GM18511 (cell line): ENCODE measurements at regions not wholly inside any gene's neighbourhood (a gene's known extent, or its start where the extent isn't known, plus 50 kb on each side); places are given as distances from the start of the nearest gene placed in this dataset.
"Not testable (repeated sequence)": the region's sequence is repeated elsewhere in the genome, so short reads cannot be mapped to it uniquely, and the experiment has no call there.

Source experiments
- ATAC-seq: cut with Tn5 transposase; IDR thresholded peaks from one replicate; pipeline ENCODE4 v1.9.1; 2021; ENCODE audit warnings: mild to moderate bottlenecking, moderate library complexity; ENCODE audit not compliant: unreplicated experiment

DNA sequence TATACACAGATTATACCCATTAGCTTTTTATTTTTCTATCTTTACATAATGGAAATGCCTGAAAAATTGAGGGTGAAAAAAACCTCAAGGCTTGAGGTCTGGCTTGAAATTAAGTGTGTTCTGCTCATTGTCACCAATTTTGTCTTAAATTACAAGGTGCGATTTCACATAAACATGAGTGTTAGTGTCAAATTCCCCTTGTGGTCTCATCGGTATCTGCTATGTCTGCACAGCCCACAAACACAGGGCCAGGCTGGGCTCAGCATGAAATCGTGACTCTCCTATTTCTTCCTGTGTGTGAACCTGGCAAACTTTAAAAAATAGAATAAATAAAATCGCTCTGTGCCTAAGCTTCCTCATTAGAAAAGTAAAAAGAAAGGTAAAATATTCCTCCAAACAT, 109.1 kb downstream of the CRLF2 start:
- ATAC-seq = no peak

DNA sequence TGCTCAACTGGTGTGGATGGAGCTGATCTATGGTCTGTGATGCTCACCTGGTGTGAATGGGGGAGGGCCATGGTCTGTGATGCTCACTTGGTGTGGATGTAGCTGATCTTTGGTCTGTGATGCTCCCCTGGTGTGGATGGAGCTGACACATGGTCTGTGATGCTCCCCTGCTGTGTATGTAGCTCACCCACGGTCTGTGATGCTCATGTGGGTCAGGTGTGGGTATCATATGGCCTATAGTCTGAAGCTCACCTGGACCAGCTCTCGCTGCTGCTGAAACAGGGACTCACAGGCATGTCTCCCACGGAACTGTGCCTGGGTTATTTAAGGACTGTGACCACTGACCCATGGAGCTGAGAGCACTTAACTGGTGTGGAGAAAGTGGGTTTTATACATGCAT, 109.7 kb downstream of the CRLF2 start:
- no peak for ATAC-seq

DNA sequence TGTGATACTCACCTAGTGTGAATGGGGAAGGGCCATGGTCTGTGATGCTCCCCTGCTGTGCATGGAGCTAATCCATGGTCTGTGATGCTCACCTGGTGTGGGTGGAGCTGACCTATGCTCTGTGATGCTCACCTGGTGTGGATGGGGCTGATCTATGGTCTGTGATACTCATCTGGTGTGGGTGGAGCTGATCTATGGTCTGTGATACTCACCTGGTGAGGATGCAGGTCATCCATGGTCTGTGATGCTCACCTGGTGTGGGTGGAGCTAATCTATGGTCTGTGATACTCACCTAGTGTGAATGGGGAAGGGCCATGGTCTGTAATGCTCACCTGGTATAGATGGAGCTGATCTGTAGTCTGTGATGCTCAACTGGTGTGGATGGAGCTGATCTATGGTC, 110.2 kb downstream of the CRLF2 start:
- not testable (repeated sequence) for ATAC-seq

DNA sequence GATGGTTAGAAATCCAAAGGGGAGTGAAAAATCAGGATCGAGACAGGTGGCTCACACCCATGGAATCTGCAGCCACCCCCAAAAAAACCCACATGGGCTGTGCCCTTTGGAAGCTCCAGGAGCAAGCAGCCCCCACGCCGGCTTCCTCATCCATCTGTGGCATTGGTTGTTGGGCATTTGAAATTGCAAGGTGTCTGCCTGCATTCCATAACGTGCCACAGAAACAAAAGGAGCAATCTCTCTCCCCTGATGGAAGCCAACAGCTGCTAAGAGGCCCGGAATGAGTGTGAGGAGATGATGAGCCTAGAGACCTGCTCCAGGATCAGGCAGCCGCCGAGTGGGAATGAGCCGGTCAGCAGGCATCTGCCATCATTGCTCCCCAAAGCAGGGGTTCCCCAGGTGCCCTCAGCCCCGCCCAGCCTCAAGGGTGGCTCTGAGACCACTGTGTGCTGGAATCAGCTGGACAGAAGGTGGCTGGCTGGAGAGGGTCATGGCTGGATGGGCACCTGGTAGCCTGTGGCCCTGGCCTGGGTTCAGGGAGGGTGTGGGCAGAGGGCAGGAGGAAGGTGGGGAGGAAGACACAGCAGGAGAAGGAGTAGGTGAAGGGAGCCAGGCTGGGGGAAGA, 113.2 kb downstream of the CRLF2 start:
- no peak for ATAC-seq

DNA sequence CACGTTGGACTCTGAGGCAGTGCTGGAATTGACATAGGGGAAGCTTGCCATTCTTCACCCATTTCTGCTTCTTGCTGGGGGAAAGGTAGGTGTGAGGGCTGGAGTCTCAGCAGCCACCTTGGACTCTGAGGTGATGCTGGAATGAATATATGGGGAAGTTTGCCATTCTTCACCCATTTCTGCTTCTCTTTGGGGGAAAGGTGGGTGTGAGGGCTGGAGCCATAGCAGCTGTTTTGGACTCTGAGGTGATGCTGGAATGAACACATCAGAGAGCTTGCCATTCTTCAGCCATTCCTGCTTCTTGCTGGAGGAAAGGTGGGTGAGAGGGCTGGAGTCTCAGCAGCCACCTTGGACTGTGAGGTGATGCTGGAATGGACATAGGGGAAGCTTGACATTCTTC, 115.1 kb downstream of the CRLF2 start:
- ATAC-seq = no peak

DNA sequence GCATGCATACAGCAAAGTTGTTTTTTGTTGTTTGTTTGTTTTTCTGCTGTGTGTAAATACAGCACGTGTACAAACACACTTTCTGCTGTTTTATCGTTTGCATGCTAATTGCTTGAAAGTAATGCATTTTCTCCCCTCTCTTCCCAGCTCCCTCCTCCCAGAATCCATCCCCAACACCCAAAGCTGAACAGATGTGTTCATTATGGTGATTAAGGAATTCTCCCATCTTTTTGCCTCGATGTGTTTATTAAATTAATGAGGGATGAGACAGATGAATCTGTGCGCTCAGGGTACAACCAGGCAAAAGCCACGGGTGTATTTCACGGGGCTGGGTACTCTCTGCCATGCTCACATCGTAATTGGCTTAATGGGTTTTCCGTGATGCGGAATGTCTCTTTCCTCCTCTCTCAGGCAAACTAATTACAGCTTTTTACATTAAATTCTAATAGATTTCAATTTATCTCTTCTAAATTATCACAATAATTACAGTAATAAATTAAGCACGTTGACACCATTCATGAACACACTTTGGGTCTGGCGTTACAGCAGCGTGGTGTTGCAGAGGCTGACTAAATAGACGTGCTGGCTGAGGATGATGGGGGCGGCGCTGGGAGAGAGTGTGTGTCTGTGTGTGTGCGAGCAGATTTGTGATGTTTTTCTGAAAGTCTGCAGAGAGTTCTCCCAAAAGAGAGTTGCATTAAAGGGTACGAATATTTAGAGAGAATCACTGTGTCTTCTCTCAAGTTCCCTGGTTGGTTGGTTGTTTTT, 117.7 kb downstream of the CRLF2 start:
- no peak for ATAC-seq

DNA sequence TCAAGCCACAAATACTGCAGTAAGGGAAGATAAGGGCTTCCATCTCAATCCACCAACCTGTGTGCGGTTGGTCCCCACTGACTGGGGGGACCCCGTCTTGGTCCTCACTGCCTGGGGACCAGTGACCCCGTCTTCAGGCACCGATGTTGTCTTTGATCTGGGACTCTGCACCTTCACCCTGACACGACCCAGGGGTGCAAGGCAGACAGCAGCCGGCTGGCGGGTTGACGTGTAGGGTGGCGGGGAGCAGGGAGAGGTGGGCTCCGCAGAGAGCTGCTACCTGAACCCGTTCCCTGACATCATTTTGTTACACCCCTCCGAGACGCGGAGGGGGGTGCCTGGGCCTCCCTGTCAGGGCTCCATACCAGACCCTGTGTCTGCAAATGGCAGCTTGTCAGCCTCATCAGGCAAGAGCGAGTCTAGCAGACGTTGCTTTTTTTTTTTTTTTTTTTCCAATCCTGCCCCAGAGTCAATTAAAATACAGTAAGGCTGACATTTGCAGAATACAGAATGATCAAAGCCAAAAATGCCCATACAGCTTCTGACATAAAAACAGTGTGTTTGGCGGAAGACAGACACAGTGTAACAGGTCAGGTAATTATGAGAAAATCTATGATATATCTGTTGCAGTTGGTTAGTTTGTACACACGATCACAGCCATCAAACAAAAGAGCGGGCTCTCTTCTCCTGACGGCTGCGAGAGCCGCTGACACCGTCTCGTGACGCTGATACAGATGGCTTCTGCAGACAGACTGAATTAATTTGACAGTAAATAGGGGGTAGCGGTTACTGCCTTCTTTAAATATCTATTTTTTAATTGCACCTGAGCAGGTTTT, 118.6 kb downstream of the CRLF2 start:
- ATAC-seq = no peak

DNA sequence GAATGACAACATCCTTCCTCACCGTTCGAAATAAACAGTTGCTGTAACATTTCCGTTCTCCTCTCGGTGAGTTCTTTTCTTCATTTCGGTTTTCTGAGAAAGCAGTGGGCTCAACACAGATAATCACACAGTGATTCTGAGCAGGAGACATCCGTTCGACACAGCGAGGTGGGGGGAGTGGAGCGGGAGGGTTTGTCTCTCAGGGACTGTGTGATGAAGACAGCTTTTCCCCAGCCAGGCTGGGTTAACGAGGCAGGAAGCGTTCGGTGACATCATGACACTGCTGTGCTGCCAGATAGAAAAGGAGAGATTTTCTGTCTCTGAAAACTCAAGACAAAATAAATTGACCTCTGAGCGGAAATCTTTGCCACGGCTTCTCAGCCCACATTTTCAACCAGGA, 119.3 kb downstream of the CRLF2 start:
- ATAC-seq = no peak

DNA sequence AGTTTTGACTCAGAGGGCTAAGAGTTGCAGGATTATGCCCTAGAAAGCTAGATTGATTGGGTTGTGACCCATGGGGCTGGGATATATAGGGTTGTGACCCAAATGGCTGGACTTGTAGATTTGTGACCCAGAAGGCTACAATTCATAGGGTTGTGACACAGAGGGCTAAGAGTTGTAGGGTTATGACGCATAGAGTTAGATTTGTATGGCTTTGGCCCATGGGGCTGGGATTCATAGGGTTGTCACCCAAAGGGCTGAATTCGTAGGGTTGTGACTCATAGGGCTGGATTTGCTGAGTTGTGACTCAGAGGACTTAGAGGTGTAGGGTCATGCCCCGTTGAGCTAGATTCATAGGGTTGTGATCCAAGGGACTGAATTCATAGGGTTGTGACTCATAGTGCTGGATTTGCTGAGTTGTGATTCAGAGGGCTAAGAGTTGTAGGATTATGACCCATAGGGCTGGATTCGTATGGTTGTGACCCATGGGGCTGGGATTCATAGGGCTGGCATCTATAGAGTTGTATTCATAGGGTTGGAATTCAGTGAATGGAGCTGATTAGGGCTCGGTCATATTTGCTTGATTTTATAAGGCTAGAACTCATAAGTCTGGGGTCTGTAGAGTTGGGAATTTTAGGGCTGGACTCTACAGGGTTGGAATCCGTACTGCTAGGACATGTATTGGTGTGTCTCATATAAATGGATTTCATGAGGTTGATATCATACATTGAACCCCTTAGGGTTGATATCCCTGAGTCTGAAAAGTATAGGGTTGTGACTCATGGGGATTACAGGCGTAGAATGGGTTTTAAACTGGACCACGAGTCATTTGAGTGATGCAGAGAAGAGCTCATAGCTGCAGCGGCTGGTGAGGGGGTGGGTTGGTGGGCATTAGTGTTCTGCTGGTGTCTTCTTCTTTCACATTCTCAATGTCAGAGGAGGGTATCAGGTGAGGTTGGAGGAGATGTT, 125.7 kb downstream of the CRLF2 start:
- no peak for ATAC-seq

DNA sequence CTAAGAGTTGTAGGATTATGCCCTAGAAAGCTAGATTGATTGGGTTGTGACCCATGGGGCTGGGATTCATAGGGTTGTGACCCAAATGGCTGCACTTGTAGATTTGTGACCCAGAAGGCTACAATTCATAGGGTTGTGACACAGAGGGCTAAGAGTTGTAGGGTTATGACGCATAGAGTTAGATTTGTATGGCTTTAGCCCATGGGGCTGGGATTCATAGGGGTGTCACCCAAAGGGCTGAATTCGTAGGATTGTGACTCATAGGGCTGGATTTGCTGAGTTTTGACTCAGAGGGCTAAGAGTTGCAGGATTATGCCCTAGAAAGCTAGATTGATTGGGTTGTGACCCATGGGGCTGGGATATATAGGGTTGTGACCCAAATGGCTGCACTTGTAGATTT, 126.6 kb downstream of the CRLF2 start:
- not testable (repeated sequence) for ATAC-seq

DNA sequence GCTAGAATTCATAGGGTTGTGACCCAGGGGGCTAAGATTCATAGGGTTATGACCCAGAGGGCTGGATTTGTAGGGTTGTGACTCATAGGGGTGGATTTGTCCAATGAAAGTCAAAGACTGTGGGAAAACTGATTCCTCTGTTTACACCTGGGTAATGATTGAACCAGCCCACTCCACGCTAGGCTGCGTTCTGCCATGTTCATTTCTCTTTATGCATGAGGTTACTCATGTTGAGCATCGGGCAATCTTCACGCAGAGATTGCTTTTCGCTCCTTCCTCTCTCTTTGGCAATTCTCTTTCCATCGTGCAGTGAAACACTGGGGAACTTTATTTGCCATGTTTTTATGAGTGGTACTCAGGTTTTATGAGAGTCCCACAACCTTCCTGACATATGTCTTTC, 127.8 kb downstream of the CRLF2 start:
- ATAC-seq = no peak

DNA sequence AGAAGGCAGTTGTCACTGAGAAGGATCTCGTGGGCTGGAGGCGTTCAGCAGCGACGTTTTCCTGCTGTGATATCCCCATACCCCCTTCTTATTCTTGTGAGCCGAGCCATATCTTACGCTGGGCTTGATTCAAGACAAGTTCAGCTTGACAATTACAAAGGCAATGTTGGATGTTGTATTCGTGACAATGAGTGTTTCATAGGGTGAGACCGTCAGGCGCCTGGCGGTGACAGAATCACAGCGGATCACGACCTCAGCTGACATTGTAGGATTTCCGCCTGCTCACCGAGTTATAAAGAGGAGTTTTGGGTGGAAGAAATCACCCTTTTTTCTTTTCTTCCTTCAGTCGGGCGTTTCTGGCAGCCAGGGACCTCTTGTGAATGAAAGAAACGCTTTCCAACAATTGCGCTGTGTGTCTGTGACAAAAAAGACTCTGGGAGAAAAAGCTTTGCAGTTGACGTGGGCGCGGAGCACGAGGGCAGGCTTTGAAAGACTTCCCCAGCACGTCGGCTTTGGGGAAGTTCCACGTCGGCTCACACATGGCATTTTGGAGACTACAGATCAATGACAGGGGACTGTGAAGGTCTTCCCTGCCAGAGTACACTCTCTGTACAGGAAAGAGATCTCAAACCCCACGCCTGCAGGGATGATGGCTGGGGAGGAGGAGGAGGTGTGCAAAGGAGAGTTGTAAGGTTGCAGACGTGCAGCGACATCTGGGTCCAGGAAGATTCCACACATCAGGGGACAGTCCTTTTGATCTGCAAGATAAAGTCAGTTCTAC, 135.4 kb downstream of the CRLF2 start:
- no peak for ATAC-seq

DNA sequence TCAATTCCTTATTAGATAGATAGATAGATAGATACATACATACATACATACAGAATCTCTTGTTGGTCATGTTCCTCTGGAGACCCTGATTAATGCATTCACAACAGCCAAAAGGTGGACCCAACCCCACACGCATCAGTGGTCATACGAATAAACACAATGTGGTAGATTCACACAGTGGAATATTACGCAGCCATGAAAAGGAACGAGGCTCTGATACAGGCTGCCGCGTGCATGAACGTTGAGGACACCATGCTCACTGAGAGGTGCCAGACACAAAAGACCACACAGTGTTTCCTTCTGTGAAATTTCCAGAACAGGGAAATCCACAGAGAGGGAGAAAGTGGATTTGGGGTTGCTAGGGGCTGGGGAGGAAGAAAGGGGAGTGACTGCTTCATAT, 136.7 kb downstream of the CRLF2 start:
- no peak for ATAC-seq

DNA sequence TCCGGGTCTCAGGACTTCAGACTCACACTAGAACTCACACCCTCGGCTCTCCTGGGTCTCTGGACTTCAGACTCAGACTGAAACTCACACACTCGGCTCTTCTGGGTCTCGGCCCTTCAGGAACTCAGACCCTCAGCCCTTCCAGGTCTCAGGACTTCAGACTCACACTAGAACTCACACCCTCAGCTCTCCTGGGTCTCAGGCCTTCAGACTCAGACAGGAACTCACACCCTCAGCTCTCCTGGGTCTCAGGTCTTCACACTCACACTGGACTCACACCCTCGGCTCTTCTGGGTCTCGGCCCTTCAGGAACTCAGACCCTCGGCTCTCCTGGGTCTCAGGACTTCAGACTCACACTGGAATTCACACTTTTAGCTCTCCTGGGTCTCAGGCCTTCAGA, 137.3 kb downstream of the CRLF2 start:
- no peak for ATAC-seq

DNA sequence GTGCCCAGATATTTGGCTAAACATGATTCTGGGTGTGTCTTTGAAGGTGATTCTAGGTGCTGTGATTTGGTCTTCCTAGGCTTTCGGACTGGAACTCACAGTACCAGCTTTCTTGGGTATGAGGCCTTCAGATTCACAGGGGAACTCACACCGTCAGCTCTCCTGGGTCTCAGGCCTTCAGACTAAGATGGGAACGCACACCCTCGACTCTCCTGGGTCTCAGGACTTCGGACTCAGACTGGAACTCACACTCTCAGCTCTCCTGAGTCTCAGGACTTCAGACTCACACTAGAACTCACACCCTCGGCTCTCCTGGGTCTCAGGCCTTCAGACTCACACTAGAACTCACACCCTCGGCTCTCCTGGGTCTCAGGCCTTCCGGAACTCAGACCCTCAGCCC, 137.7 kb downstream of the CRLF2 start:
- no peak for ATAC-seq

DNA sequence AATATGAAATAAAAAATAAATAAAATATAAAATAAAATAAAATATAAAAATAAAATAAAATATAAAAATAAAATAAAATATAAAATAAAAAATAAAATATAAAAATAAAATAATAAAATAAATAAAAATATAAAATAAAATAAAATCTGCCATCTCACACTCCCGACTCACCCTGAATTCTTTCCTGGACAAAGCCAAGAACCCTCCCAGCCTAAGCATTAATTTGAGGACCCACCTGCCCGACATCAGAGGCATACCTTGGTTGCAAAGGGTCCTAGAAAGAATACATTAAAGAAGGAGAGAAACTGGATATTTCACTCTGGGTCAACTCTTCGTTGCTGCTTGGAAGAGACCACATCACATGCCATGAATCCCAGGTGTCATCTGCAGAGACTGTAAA, 138.3 kb downstream of the CRLF2 start:
- ATAC-seq = no peak

DNA sequence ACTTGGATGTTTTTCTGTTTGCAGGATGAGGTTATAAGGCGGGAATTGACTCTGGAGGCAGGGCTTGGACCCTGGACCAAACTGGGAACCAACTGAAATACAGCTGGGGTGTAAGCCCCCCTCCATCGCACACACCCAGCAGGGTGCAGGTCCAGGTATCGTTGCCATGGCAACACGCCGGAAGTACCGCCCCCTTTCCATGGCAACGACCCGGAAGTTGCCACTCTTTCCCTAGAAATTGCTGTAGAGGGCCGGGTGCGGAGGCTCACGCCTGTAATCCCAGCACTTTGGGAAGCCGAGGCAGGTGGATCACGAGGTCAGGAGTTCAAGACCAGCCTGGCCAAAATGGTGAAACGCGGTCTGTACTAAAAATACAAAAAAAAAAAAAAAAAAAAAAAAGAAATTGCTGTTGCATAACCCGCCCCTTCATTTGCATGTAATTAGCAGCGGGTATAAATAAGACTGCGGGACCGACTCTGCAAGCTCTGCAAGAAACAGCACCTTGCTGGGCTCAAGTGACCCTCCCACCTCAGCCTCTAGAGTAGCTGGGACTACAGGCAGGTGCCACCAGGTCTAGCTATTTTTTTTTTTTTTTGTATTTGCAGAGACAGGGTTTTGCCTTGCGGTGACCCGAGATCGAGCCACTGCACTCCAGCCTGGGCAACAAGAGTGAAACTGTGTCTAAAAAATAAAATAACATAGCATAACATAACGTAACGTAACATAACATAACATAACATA, 139.6 kb downstream of the CRLF2 start:
- no peak for ATAC-seq

DNA sequence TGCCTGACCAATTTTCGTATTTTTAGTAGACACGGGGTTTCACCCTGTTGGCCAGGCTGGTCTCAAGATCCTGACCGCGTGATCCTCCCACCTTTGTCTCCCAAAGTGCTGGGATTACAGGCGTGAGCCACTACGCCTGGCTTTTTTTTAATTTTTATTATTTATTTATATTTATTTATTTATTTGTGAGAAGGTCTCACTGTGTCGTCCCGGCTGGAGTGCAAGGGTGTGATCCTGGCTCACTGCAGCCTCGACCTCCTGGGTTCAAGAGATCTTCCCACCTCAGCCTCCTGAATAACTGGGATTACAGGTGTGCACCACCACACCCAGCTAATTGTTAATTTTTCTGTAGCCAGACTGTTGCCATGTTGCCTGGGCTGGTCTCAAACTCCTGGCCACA, 141.1 kb downstream of the CRLF2 start:
- no peak for ATAC-seq

DNA sequence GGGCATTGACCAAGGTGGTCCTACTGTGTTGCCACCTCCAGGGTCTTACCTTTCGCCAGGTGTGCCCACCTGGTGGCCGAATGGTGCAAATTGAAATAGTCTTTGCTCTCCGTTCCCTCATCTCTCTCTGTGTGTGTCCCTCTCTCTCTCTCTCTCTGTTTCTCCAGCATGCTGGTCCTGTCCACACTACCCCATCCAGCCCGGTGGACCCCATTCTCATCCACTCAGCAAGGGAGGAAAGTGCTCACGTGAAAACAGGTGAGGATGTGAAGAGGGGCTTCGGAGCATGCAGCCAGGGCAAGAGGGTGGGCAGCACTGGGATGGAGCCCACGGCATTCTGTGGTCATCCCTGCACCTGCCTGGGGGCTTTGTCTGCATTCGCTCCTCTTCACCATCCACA, 150.1 kb downstream of the CRLF2 start:
- no peak for ATAC-seq
